Gastroesophageal sphincter (tissue), 3 donors: ENCODE measurements at regions not wholly inside any gene's neighbourhood (a gene's known extent, or its start where the extent isn't known, plus 50 kb on each side); places are given as distances from the start of the nearest gene placed in this dataset.

ENCODE experiments used
- CTCF ChIP-seq, 4 experiments: fragments of 200-600 bp in 2 of 4; fragments of 450-650 bp in 2 of 4; sonication (generic) in 1 of 4; IDR thresholded peaks; one replicate each; pipeline ENCODE4 v1.5.1; 2017 to 2019; ENCODE audit warnings: antibody characterized with exemption in 4 of 4, mild to moderate bottlenecking in 2 of 4, moderate library complexity in 2 of 4
- EP300 ChIP-seq: sonication (generic); formaldehyde crosslinking; IDR thresholded peaks from one replicate; pipeline ENCODE4 v1.6.1; 2017; ENCODE audit warnings: antibody characterized with exemption, mild to moderate bottlenecking
- POLR2A ChIP-seq, 2 donors: fragments of 450-650 bp; IDR thresholded peaks; one replicate each; pipeline ENCODE4 v1.6.1; 2017; ENCODE audit warnings: antibody characterized with exemption in 2 of 2, mild to moderate bottlenecking in 2 of 2, moderate library complexity in 1 of 2
- POLR2AphosphoS5 ChIP-seq: sonication (generic); formaldehyde crosslinking; IDR thresholded peaks from one replicate; pipeline ENCODE4 v1.6.1; 2017; ENCODE audit warnings: antibody characterized with exemption

- TF ChIP-seq CTCF (IDR thresholded peaks at IDR 0.05) (no peak), POLR2A (IDR thresholded peaks at IDR 0.05) (no peak), POLR2AphosphoS5 (no peak), EP300 (no peak)
These were observed 63.1 kb downstream of the KCNRG start for GRCh38 chr13:50078231-50078894.
